Peyer's patch (tissue), 4 donors: ENCODE measurements at regions not wholly inside any gene's neighbourhood (a gene's known extent, or its start where the extent isn't known, plus 50 kb on each side); places are given as distances from the start of the nearest gene placed in this dataset.

Experiments used
- DNase-seq, 3 donors: peaks; one replicate each; pipeline ENCODE4 v3.0.0-alpha.2; 2017 to 2019
- H3K27ac ChIP-seq, 4 donors: fragments of 200-600 bp; sonication (generic); one replicate each; pipeline ENCODE4 v1.5.1; 2016 to 2019
- H3K27me3 ChIP-seq, 2 donors: fragments of 200-600 bp; sonication (generic); one replicate each; pipeline ENCODE4 v1.5.1; 2019
- H3K36me3 ChIP-seq, 3 donors: fragments of 200-600 bp; sonication (generic); one replicate each; pipeline ENCODE4 v1.5.1; 2016 to 2019
- H3K4me1 ChIP-seq, 4 donors: fragments of 200-600 bp; sonication (generic); one replicate each; pipeline ENCODE4 v1.5.1; 2016 to 2019
- H3K4me3 ChIP-seq, 4 donors: fragments of 200-600 bp; sonication (generic); 1 replicate in 3 of 4; 2 replicates in 1 of 4; pipeline ENCODE4 v1.5.1; 2016 to 2019; ENCODE audit warnings: mild to moderate bottlenecking in 1 of 4
- H3K9me3 ChIP-seq, 4 donors: fragments of 200-600 bp; sonication (generic); one replicate each; pipeline ENCODE4 v1.5.1; 2016 to 2019; ENCODE audit warnings: mild to moderate bottlenecking in 1 of 4
- CTCF ChIP-seq, 6 experiments: fragments of 450-650 bp in 4 of 6; fragments of 200-600 bp in 2 of 6; sonication (generic) in 1 of 6; IDR thresholded peaks; one replicate each; pipeline ENCODE4 v1.5.1; 2017 to 2019; ENCODE audit warnings: antibody characterized with exemption in 6 of 6, mild to moderate bottlenecking in 3 of 6, moderate library complexity in 1 of 6
- POLR2A ChIP-seq, 2 donors: fragments of 450-650 bp; IDR thresholded peaks; one replicate each; pipeline ENCODE4 v1.5.1; 2017; ENCODE audit warnings: antibody characterized with exemption in 2 of 2, mild to moderate bottlenecking in 2 of 2, moderate library complexity in 2 of 2

GRCh38 chrX:155767876-155768769 is 113.0 kb upstream of the VAMP7 start:
- H3K27ac ChIP-seq: peak overlapping the region in 1 of 4 donors; percentile 79

DNA sequence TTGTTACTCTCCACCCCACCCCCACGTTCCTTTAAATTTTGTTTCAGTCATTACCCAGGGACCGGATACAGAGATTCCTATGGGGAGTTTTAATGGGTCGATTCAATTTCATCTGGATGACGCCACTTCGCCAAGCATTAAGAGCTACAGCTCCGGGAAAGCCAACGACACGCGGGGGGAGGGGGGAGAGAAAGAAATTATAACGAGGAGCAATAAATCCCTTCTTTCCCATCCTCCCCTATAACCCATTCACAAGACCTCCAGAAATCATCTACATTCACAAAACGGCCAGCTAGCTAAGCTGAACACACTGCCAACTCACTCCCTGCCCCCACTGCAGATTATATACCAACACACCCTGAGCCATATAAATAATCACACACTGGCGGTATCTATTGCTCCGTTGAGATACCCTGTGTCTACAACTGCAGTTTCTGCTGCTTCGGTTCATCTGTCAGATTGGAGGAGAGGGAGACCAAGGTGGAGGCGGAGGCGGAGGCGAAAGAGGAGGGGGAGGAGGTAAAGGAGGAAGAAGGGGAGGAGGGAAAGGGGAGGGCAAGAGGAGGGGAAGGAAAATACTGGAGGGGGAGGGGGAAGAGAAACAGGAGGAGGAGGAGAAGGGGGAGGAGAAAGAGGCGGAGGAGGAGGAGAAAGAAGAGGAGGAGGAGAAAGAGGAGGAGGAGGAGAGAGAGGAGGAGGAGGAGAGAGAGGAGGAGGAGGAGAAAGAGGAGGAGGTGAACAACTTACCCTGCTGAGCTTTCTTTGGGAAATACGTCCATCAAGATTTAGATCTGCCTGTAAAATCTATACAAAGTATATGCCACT is 113.9 kb upstream of the VAMP7 start:
- peak overlapping the region in 3 of 4 donors; percentile 12 to 55 (median 42) for H3K4me3 ChIP-seq
- TF ChIP-seq CTCF (IDR thresholded peaks at IDR 0.05): no peak
- peak in 1 of 2 donors; percentile 27 for TF ChIP-seq POLR2A (IDR thresholded peaks at IDR 0.05)
- no peaks in the 10 kb centered on the region for H3K4me1 ChIP-seq
- no peaks in the 10 kb centered on the region for H3K27me3 ChIP-seq
- DNase-seq: peak; percentile 17 to 68 (median 60)
- H3K9me3 ChIP-seq: no peaks in the 10 kb centered on the region
- H3K27ac ChIP-seq: peak overlapping the region in 3 of 4 donors; percentile 40 to 79 (median 54)
- no peaks in the 10 kb centered on the region for H3K36me3 ChIP-seq

More at GRCh38 chrX:155767876-155768769, 113.0 kb upstream of the VAMP7 start:
- no peaks in the 10 kb centered on the region for H3K4me1 ChIP-seq
- no peaks in the 10 kb centered on the region for H3K36me3 ChIP-seq
- H3K4me3 ChIP-seq: peak overlapping the region in 2 of 4 donors; percentile 42 to 55
- no peak for DNase-seq
- TF ChIP-seq POLR2A (IDR thresholded peaks at IDR 0.05): no peak
- TF ChIP-seq CTCF (IDR thresholded peaks at IDR 0.05): no peak
- no peaks in the 10 kb centered on the region for H3K9me3 ChIP-seq
- H3K27me3 ChIP-seq: no peaks in the 10 kb centered on the region

GRCh38 chrX:155766321-155766720 is 114.8 kb upstream of the VAMP7 start:
- H3K9me3 ChIP-seq: no peaks in the 10 kb centered on the region
- DNase-seq: no peak
- no peaks in the 10 kb centered on the region for H3K36me3 ChIP-seq
- H3K4me1 ChIP-seq: no peaks in the 10 kb centered on the region
- H3K27me3 ChIP-seq: no peaks in the 10 kb centered on the region
- no peak overlapping the region for H3K4me3 ChIP-seq
- no peak for TF ChIP-seq CTCF (IDR thresholded peaks at IDR 0.05)
- TF ChIP-seq POLR2A (IDR thresholded peaks at IDR 0.05): no peak
- peak overlapping the region in 1 of 4 donors; percentile 54 for H3K27ac ChIP-seq

DNA sequence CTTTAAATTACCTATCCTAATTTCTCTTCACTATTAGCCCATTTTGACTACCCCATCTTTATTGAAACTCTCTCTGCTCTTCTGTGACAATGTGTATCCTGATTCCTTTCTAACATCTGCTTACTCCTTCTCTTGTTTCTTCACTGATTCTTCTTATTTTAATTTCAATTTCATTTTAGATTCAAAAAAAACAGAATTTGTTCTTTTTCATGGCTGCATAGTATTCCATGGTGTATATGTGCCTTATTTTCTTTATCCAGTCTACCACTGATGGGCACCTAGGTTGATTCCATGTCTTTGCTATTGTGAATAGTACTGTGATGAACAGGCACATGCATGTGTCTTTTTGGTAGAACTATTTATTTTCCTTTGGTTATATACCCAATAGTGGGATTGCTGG is 120.0 kb upstream of the VAMP7 start:
- Histone ChIP-seq H3K36me3 (no peaks in the 10 kb centered on the region), H3K27ac (no peak overlapping the region), H3K27me3 (no peaks in the 10 kb centered on the region), H3K4me1 (no peaks in the 10 kb centered on the region), H3K4me3 (no peak overlapping the region), H3K9me3 (no peaks in the 10 kb centered on the region)
- TF ChIP-seq CTCF (IDR thresholded peaks at IDR 0.05) (no peak), POLR2A (IDR thresholded peaks at IDR 0.05) (no peak)
- no peak for DNase-seq

DNA sequence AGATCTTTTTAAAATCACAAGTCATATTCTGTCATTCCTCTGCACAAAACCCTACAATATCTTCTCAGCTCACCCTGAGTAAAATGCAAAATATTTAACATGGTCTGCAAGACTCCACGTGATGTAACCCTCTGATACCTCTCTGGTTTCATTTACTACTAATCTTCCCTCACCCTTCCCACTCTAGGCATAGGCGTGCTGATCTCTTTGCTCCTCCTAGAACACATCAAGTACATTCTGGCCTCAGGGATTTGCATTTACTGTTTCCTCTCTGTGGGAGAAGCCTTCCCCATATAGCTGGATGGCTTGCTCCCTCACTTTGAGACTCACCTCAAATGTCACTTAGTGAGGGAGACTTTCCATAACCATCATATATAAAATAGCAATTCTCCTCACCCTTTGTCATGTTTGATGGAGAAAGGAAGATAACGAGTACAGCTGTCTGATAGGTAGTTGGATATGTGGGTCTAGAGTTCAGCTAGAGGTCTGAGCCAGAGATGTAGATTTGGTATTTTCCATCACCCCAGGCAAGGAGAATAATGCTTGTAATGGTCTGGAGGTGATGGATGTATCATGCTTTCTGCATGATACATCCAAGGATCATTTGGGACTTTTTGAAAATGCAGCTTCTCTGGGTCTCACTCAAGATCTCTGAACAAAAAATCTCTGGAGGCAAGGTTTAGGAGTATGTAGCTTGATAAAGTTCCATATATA is 123.9 kb upstream of the VAMP7 start:
- no peaks in the 10 kb centered on the region for H3K4me1 ChIP-seq
- no peak for TF ChIP-seq CTCF (IDR thresholded peaks at IDR 0.05)
- TF ChIP-seq POLR2A (IDR thresholded peaks at IDR 0.05): no peak
- H3K27ac ChIP-seq: no peak overlapping the region
- no peak overlapping the region for H3K4me3 ChIP-seq
- no peaks in the 10 kb centered on the region for H3K9me3 ChIP-seq
- H3K27me3 ChIP-seq: no peaks in the 10 kb centered on the region
- H3K36me3 ChIP-seq: no peaks in the 10 kb centered on the region
- no peak for DNase-seq
